K562 (cell line): ENCODE measurements at regions not wholly inside any gene's neighbourhood (a gene's known extent, or its start where the extent isn't known, plus 50 kb on each side); places are given as distances from the start of the nearest gene placed in this dataset.

ENCODE experiments used
- ATAC-seq: fragments of 200-7000 bp; cut with Tn5 transposase; 3 replicates; pipeline ENCODE4 v1.9.1; 2020; ENCODE audit warnings: moderate library complexity
- BruUV-seq: library from RNA; stranded (reverse); fragments of 400-500 nt; replicated peaks from 2 replicates; lab custom pipeline; 2021; lab: Mats Ljungman, UMichigan
- CTCF ChIA-PET: fragments of 300-600 bp; formaldehyde crosslinking; extraction: SDS; loops from one replicate; lab custom pipeline; 2021; ENCODE audit warnings: low intra/inter-chr PET ratio; lab: Yijun Ruan, JAX
- POLR2A ChIA-PET: fragments of 300-600, 350-650 bp; sonication (Branson Sonifier 250); formaldehyde crosslinking; extraction: SDS; loops from one replicate; lab custom pipeline; 2021; ENCODE audit warnings: antibody characterized with exemption, inconsistent platforms; lab: Yijun Ruan, JAX
- DNase-seq, 4 experiments: peaks; one replicate each; pipeline versions ENCODE4 v3.0.0 to v3.0.0-alpha.2; 2011 to 2018; ENCODE audit warnings: low spot score in 3 of 4, mixed read lengths in 3 of 4; ENCODE audit errors: extremely low read depth in 1 of 4
- FAIRE-seq: peaks from 2 replicates; lab custom pipeline; 2011; peaks lifted over from hg19 to GRCh38; lab: Jason Lieb, UNC
- H2AFZ ChIP-seq: 2 replicates; pipeline ENCODE4 v1.6.0; 2011; ENCODE audit warnings: low read depth, low read length, control low read depth, inconsistent platforms
- H3K27ac ChIP-seq: fragments of 200-600 bp; 3 replicates; pipeline ENCODE4 v1.8.0; 2011; ENCODE audit warnings: low read depth, mild to moderate bottlenecking, control low read depth, inconsistent platforms, low read length, moderate library complexity, mixed read lengths; ENCODE audit errors: extremely low read depth
- H3K27me3 ChIP-seq, 2 experiments: fragments of 300-600 bp in 1 of 2; 2 replicates in 1 of 2; 3 replicates in 1 of 2; pipeline versions ENCODE4 v1.6.0 to v1.8.0; 2011; ENCODE audit warnings: inconsistent platforms in 2 of 2, low read length in 2 of 2, mild to moderate bottlenecking in 1 of 2, mixed read lengths in 1 of 2, moderate library complexity in 1 of 2; ENCODE audit not compliant: control insufficient read depth in 2 of 2, insufficient read depth in 2 of 2
- H3K36me3 ChIP-seq: fragments of 300-600 bp; 3 replicates; pipeline ENCODE4 v1.8.0; 2011; ENCODE audit warnings: mild to moderate bottlenecking, low read length, inconsistent platforms; ENCODE audit not compliant: control insufficient read depth, insufficient read depth
- H3K4me1 ChIP-seq, 2 experiments: fragments of 200-600 bp in 1 of 2; replicated peaks in 1 of 2; 2 replicates in 1 of 2; 3 replicates in 1 of 2; pipeline versions ENCODE4 v1.5.1 to v1.8.0; 2011; ENCODE audit warnings: inconsistent platforms in 2 of 2, low read length in 2 of 2, mild to moderate bottlenecking in 1 of 2, mixed read lengths in 1 of 2, moderate library complexity in 1 of 2; ENCODE audit not compliant: control insufficient read depth in 2 of 2, insufficient read depth in 2 of 2
- H3K4me2 ChIP-seq: 2 replicates; pipeline ENCODE4 v1.6.1; 2011; ENCODE audit warnings: low read length, control low read depth, inconsistent platforms, mixed read lengths; ENCODE audit not compliant: insufficient read depth
- H3K4me3 ChIP-seq: fragments of 200-600 bp; sonication (generic), shearing (Covaris generic); 2 replicates; pipeline ENCODE4 v1.5.1; 2016; ENCODE audit warnings: control low read depth, inconsistent platforms
- H3K79me2 ChIP-seq: fragments of 200-600 bp; 3 replicates; pipeline ENCODE4 v1.8.0; 2011; ENCODE audit warnings: low read length, inconsistent platforms; ENCODE audit not compliant: control insufficient read depth, insufficient read depth
- H3K9ac ChIP-seq, 2 experiments: 2 replicates each; pipeline versions ENCODE4 v1.6.0 to v1.6.1; 2011; ENCODE audit warnings: low read depth in 2 of 2, low read length in 2 of 2, control low read depth in 1 of 2, inconsistent platforms in 1 of 2, mild to moderate bottlenecking in 1 of 2, mixed read lengths in 1 of 2; ENCODE audit not compliant: insufficient read depth in 1 of 2
- H3K9me1 ChIP-seq: one replicate; pipeline ENCODE4 v1.6.0; 2011; ENCODE audit warnings: inconsistent platforms, mild to moderate bottlenecking, low read length, moderate library complexity; ENCODE audit not compliant: control insufficient read depth, insufficient read depth
- H3K9me3 ChIP-seq: replicated peaks from 2 replicates; pipeline ENCODE4 v1.5.1; 2011; ENCODE audit warnings: low read depth, low read length, inconsistent platforms; ENCODE audit not compliant: control insufficient read depth, insufficient read depth
- H4K20me1 ChIP-seq: replicated peaks from 2 replicates; pipeline ENCODE4 v1.6.1; 2011; ENCODE audit warnings: low read length, inconsistent platforms, mixed read lengths; ENCODE audit not compliant: control insufficient read depth, insufficient read depth
- CXXC5 ChIP-seq: fragments of 250-450 bp; sonication (Bioruptor Pico); IDR thresholded peaks from 2 replicates; pipeline ENCODE4 v1.8.0; 2022; ENCODE audit warnings: inconsistent platforms, mild to moderate bottlenecking, moderate library complexity
- HNRNPLL ChIP-seq: fragments of 200-400 bp; formaldehyde crosslinking; IDR thresholded peaks from 2 replicates; pipeline ENCODE4 v1.6.1; 2017; ENCODE audit warnings: low read length, low read depth, mild to moderate bottlenecking; ENCODE audit not compliant: poor library complexity, severe bottlenecking
- JUNB ChIP-seq: fragments of 450-650 bp; formaldehyde crosslinking; conservative IDR thresholded peaks from 2 replicates; pipeline ENCODE4 v1.4.0; 2020; ENCODE audit warnings: mild to moderate bottlenecking
- NFRKB ChIP-seq: fragments of 450-650 bp; IDR thresholded peaks from 2 replicates; pipeline ENCODE4 v1.6.1; 2016; ENCODE audit warnings: low read depth
- ZBTB1 ChIP-seq: sonication (generic); formaldehyde crosslinking; IDR thresholded peaks from 2 replicates; pipeline ENCODE4 v1.8.1; 2023; ENCODE audit warnings: missing genetic modification reagents, low read depth, mild to moderate bottlenecking, borderline replicate concordance
- ZHX1 ChIP-seq: fragments of 150-350 bp; conservative IDR thresholded peaks from 2 replicates; pipeline ENCODE4 v1.6.1; 2014; ENCODE audit warnings: low read length
- ZNF165 ChIP-seq: fragments of 250-450 bp; sonication (Bioruptor Pico); IDR thresholded peaks from 2 replicates; pipeline ENCODE4 v1.4.0; 2020; ENCODE audit warnings: borderline replicate concordance
- ZNF311 ChIP-seq: fragments of 250-450 bp; sonication (Bioruptor Pico); IDR thresholded peaks from 2 replicates; pipeline ENCODE4 v1.4.0; 2020; ENCODE audit warnings: mild to moderate bottlenecking, moderate library complexity
- ZNF644 ChIP-seq: fragments of 200-800 bp; sonication (Bioruptor generic); IDR thresholded peaks from 2 replicates; pipeline ENCODE4 v1.6.1; 2016; ENCODE audit warnings: low read depth, missing genetic modification characterization, missing compliant biosample characterization
- WGBS: fragments of 100-300 bp; shearing (Covaris generic); methylation state at CpG from one replicate; pipeline ENCODE4 v1.1.6; 2016; ENCODE audit warnings: low coverage, mixed read lengths; ENCODE audit not compliant: insufficient coverage; ENCODE audit errors: missing lambda C conversion rate; 5-methylcytosine and 5-hydroxymethylcytosine counted together
- in situ Hi-C: fragments of 300-500 bp; cut with MboI; formaldehyde crosslinking; loops from 4 replicates; pipeline ENCODE4 v1.15.0; 2018; ENCODE audit warnings: inconsistent platforms, mixed read lengths
- intact Hi-C: fragments of 100-400 bp; cut with micrococcal nuclease; formaldehyde crosslinking; loops from 2 replicates; pipeline ENCODE4 v1.14.2; 2022
- TF ChIP-seq, protein P1 (sequence below): fragments of 250-450 bp; sonication (Bioruptor Pico); IDR thresholded peaks from 2 replicates; pipeline ENCODE4 v1.5.1; 2021; ENCODE audit warnings: mild to moderate bottlenecking
- TF ChIP-seq, protein P2 (sequence below): fragments of 250-450 bp; sonication (Bioruptor Pico); IDR thresholded peaks from 2 replicates; pipeline ENCODE4 v1.8.0; 2021; ENCODE audit warnings: moderate library complexity, mild to moderate bottlenecking, inconsistent platforms
- TF ChIP-seq, protein P3 (sequence below): IDR thresholded peaks from 2 replicates; pipeline ENCODE4 v1.6.1; 2011; ENCODE audit not compliant: insufficient read length; ENCODE audit errors: extremely low read depth

- ChIA-PET CTCF (no interaction called here), POLR2A (no interaction called here)
- no peaks in the 10 kb centered on the region for H3K36me3 ChIP-seq
- no peak overlapping the region for H3K9ac ChIP-seq
- no peaks in the 10 kb centered on the region for H3K9me1 ChIP-seq
- no TSS peak for BruUV-seq
- H3K79me2 ChIP-seq, result no peaks in the 10 kb centered on the region
- in situ Hi-C loops (no loop called here), intact Hi-C loops (no loop called here)
- H3K4me1 ChIP-seq, result no peaks in the 10 kb centered on the region
- no peaks in the 10 kb centered on the region for H3K9me3 ChIP-seq
- H4K20me1 ChIP-seq, result no peaks in the 10 kb centered on the region
- 0% methylated on average over 1 of the region's 1 CpG for WGBS
- H3K4me3 ChIP-seq, result no peak overlapping the region
- H3K27ac ChIP-seq, result no peak overlapping the region
- DNase-seq (no peak), FAIRE-seq (no peak), ATAC-seq (no peak)
- H2AFZ ChIP-seq, result no peak overlapping the region
- H3K27me3 ChIP-seq, result no peaks in the 10 kb centered on the region
- H3K4me2 ChIP-seq, result no peak overlapping the region
- TF ChIP-seq, protein P1, sequence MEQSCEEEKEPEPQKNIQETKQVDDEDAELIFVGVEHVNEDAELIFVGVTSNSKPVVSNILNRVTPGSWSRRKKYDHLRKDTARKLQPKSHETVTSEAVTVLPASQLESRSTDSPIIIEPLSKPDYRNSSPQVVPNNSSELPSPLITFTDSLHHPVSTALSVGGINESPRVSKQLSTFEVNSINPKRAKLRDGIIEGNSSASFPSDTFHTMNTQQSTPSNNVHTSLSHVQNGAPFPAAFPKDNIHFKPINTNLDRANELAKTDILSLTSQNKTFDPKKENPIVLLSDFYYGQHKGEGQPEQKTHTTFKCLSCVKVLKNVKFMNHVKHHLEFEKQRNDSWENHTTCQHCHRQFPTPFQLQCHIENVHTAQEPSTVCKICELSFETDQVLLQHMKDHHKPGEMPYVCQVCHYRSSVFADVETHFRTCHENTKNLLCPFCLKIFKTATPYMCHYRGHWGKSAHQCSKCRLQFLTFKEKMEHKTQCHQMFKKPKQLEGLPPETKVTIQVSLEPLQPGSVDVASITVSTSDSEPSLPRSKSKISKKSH (CRISPR knock-in tag), result no peak
- TF ChIP-seq ZNF165 (CRISPR knock-in tag) (no peak), NFRKB (no peak), JUNB (CRISPR knock-in tag) (no peak), ZNF311 (CRISPR knock-in tag) (no peak), CXXC5 (CRISPR knock-in tag) (no peak), ZNF644 (tag) (no peak), HNRNPLL (no peak), ZHX1 (no peak), ZBTB1 (CRISPR knock-in tag) (no peak)
- TF ChIP-seq, protein P2, sequence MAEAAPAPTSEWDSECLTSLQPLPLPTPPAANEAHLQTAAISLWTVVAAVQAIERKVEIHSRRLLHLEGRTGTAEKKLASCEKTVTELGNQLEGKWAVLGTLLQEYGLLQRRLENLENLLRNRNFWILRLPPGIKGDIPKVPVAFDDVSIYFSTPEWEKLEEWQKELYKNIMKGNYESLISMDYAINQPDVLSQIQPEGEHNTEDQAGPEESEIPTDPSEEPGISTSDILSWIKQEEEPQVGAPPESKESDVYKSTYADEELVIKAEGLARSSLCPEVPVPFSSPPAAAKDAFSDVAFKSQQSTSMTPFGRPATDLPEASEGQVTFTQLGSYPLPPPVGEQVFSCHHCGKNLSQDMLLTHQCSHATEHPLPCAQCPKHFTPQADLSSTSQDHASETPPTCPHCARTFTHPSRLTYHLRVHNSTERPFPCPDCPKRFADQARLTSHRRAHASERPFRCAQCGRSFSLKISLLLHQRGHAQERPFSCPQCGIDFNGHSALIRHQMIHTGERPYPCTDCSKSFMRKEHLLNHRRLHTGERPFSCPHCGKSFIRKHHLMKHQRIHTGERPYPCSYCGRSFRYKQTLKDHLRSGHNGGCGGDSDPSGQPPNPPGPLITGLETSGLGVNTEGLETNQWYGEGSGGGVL (CRISPR knock-in tag), result no peak
- TF ChIP-seq, protein P3, sequence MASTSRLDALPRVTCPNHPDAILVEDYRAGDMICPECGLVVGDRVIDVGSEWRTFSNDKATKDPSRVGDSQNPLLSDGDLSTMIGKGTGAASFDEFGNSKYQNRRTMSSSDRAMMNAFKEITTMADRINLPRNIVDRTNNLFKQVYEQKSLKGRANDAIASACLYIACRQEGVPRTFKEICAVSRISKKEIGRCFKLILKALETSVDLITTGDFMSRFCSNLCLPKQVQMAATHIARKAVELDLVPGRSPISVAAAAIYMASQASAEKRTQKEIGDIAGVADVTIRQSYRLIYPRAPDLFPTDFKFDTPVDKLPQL, result no peak
Observed at GRCh38 chr11:87456499-87456898, 418.8 kb downstream of the TMEM135 start.
